SKM-1 (cell line): ENCODE measurements at regions not wholly inside any gene's neighbourhood (a gene's known extent, or its start where the extent isn't known, plus 50 kb on each side); places are given as distances from the start of the nearest gene placed in this dataset.
"Not testable (repeated sequence)": the region's sequence is repeated elsewhere in the genome, so short reads cannot be mapped to it uniquely, and the experiment has no call there.

ENCODE experiments used
- DNase-seq: peaks from one replicate; lab custom pipeline; 2025; ENCODE audit not compliant: unreplicated experiment; lab: John Stamatoyannopoulos, UW

DNA sequence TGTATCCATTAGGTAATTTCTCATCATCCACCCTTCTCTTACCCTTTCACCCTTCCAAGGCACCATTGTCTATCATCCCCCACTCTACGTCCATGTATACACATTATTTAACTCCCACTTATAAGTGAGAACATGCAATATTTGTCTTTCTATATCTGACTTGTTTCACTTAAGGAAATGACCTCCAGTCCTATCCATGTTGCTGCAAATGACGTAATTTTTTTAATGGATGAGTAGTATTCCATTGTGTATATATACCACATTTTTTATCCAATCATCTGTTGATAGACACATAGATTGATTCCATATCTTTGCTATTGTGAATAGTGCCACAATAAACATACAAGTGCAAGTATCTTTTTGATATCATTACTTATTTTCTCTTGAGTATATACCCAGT is 322.9 kb upstream of the CXADR start:
- DNase-seq, result no peak

DNA sequence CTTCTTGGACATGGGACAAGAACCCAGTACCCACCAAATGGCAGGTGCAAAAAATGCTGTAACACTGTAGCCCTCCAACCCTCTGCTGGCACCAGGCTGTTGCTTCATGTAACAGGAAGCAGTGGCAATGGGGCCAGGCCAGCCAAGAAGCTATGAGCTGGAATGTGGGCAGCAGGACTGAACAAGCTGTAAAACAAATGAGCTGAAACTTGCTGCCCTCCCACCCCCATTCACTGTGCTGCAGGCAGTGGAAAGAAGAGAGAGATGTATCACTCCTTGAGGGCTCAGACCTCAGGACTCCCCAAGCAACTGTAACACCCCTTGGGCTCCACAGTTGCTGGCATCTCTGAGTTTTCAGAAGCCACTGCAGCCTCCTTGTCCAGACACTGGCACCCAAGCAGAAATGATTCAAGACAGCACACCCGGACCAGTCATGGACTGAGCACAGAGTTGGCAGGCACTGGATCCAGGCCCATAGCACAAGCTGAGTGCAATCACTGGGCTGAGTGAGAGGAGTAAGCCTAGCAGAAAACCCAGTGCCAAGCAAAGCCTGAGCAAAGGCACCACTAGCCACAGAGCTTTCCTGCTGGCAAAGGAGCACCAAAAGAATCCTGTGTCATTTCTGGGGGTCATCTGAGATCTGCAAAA is 321.4 kb upstream of the CXADR start:
- DNase-seq, result no peak

DNA sequence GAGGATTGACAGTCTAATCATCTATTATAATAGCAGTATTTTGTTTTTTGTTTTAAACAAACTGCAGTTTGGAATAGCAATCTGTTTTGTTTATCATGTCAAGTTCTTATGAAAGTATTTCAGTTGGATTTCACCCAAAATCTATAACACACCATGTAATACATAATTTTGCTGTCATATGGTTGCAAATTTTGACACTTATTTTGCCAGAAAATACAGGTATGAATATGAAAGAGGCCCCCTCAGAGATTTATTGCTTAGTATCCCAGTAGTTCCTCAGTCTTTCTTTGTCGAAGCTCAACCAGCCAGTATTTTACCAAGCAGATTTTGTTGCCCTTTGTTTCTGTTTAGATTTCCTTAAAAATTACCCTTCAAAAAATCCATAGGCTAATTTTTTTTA is 317.5 kb upstream of the CXADR start:
- no peak for DNase-seq

DNA sequence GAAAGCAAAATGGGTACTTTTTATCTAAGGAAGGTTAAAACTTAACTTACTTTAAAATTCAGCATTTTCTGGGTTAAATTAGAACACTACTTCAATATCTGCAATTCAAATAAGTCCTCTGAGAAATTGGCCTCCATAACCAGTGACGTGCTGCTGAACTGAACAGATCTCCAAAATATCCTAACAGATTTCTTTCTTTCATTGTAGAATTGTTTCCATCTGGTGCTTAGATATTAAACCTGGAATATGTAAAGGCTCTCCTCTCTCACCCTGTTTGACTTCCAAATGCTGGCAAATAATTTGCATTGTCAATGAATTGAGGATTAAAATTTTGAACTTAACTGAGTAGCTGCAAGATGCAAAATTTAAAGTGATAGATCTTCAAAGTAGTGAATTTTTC is 316.9 kb upstream of the CXADR start:
- DNase-seq, result no peak

DNA sequence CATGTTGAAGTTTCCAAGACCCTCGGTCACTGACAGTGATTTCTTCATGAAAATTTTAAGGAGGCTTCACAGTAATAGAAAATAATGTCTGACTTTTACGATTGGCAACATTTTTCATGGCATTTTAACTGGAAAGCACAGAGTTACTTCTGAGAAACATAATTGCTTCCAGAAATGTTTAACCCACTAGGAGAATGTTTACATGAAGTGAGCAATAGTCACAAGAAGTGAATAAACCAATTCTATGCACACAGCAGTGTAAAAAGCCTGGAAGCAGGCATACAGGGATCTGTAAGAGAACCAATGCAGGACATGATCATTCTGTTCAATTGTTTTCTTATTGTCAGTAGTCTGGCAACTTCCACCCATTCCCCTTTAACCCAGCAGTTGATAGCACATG is 316.2 kb upstream of the CXADR start:
- DNase-seq, result no peak

DNA sequence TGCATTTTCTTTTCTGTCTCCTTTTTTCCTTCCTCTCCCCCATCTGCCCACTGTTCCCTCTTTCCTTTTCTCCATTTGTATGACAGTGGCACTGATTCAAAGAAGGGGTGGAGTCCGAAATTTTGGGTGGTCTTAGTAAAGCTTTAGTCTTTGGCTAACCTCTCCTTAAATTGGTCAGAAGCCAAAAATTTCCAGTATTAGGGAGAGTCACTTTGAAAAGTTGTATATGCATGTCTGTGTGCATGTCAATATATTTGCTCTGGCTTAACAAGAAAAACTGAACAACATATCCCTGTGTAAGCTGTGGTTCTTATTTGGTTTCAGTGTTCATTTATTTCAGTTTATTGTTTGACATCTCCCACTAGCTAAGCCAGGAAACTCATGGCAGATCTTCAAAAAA is 314.8 kb upstream of the CXADR start:
- no peak for DNase-seq

DNA sequence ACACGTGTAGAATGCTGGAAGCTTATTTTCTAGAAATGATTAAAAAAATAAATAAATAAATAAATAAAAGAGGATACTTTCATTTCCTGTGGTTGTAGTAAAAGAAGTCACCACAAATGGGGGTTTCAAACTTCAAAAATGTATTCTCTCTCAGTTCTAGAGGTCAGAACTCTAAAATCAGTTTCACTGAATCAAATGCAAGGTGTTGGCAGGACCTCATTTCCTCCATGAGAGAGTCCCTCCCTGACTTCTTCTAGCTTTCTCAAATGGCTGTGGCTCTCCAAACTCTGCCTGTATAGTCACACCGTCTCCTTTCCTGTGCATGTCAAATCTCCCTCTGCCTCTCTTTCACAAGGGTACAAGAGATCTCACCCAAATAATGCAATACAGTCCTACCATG is 312.6 kb upstream of the CXADR start:
- DNase-seq, result no peak

DNA sequence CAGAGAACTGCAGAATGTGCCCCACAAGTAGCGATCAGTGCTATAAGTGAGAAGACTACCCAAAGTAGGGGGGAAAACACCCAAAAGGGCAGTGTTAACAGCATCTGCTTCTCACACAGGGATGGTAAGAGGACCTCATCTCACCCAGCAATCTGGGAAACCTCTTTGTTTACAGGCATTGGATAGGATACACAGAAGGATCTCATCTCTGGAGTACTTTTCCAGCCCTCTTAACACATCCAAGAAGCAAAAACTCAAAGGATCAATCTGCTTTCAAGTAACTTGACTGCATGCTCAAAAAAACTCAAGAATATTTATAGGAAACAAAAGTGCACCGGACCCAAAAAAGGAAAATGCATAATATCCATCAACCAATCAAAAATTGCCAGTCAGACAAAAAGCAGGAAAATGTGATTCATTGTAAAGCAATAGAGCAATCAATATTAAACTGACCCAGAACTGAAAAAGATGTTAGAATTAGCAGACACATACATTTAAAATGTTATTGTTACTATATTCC is 311.0 kb upstream of the CXADR start:
- no peak for DNase-seq

DNA sequence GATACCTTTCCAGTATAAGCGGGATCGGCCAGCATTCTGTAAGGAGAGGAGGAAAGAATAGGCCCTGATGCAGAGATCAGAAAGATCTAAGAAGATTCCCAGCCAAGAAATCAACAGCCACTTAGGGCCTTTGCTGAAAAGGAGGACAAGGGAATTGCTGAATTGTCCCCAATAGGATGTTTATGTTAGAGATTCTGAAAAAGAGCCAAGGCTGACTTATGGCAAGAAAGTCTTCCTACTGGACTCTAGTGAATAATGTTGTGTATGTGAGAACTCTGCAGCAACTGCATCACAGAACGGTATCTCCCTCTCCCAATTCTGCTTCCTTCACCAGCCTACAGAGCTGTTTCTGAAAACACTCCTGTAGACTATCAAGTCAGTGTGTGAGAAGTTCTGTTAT is 298.0 kb upstream of the CXADR start:
- no peak for DNase-seq

DNA sequence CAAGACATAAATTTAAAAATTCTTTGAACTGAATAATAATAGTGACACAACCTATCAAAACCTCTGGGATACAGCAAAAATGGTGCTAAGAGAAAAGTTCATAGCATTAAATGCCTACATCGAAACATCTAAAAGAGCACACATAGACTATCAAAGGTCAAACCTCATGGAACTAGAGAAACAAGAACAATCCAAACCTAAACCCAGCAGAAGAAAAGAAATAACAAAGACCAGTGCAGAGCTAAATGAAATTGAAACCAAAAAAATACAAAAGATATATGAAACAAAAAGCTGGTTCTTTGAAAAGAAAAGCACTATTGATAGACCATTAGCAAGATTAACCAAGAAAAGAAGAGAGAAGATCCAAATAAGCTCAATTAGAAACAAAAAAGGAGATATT is 293.8 kb upstream of the CXADR start:
- not testable (repeated sequence) for DNase-seq

DNA sequence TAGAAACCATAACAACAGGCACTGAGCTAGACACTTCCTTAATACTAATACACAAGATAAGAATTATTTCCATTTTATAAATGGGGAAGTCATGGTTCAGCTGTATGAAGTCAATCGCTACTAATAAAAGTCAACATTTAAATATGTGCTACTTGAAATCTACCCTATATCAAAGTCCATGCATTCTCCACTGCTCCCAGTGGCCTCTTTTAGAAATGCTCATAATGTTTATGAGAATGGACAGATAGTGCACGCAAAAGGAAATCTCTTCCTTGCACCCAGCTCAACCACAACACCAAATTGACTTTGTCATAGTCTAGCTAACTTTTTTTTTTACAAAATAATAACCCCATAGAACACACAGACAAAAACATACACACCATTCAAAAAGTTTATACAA is 281.7 kb upstream of the CXADR start:
- DNase-seq, result no peak

DNA sequence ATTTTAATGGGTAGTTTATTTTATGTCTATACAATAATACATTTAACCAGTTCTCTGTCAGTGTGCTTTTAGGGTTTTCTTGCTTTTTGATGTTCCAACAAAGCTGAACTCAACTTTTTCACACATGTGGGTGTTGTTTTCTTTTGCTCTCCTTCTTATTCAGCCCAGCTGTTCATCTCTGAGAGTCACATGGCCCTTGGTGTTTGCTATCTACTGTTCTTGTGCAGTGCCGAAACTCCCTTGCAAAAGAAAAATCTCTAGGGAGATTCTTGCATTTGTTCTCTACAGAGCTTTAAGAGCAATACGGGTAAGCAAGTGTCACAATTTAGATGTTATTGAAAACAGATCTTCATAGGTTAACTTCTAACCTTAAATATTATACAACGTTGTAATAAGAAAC is 281.1 kb upstream of the CXADR start:
- DNase-seq, result no peak

DNA sequence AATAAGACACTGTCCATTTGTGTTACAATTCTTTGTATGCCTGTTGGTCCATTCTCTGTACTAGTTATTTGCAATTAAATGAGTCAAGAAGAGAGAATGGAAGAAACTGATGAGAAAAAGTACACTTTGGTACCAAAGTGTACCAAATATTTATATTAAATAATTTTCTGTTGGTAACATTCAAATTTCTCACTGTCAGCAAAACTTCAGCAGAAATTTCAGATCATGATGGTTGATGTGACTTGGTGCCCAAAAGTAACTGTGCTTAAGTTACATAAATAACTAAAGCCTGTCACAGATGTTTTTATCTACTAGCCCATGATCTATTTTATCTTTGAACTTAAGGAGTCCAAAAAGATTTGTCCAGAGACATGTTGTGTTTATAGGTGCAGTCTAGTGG is 274.4 kb upstream of the CXADR start:
- no peak for DNase-seq

DNA sequence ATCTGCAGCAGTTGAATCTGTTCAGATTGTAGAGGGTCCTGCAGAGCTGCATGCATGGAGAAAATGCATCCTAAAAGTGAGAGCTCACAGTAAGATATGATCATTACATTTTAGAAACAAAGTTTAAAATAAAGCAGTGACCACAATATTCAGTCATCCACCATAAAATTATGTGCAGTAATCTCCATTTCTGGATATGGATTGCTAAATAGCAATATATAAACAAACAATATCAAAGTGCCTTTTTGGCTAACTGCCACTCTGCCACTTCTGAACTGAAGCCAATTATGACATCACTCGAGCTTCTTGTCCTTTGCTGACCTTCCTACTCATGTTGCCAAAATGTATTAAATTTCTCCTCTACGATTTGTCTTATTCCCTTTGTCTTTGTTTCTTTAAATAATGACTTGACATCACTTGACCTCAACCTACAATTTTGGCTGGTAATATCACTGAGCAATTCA is 262.0 kb upstream of the CXADR start:
- DNase-seq, result no peak

DNA sequence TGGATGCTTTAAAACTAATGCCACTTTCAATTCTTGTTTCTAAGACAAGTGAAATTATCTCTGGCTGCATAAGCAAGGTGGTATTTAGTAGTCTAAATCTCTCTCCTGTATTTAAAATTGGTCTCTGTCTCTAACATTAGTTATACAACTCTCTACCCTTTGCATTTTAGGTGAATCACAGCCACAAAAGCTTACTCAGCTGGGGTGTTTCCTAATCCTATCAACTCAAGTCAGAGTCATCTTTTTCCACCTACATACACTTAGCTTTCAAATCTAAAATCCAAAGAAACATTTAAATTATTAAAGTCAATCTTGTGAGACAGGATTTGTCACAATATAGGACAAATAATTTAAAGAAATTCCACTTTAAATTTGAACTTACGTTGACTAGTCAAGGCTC is 255.1 kb upstream of the CXADR start:
- no peak for DNase-seq

DNA sequence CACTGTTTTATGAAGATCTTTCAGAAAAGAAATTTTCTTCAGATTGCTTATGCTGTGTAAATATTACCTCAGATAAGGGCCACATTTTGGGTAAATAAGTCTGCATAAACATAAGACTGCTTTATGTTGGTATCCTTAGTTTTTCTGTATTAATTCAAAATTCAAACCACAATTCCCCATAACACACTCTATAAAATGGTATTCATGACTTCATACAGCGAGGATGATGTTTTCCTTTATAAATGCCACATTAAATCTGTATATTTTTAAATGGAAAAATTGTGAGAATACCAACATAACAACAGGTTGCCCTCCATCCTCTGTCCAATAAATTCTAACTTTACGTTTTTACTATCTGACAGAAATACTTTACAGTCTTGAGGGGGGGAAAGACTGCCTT is 248.7 kb upstream of the CXADR start:
- no peak for DNase-seq

DNA sequence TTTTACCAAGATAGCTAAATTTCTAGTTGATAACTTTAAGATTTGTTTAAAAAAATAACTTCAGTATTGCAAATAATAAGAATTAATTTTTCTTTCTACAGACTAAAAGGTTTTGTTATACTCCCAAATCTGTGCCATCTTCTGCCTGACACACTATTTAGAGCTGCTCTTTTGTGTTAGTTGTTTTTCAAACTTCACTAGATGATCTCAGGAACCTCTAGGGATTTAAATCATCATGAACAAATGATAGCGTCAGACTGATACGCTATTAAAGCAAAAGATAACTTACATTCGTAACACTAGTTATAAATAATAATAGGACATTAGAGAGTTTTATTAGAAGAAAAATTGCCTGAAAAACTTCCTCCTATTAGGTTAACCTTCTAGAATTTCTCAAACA is 243.1 kb upstream of the CXADR start:
- no peak for DNase-seq

DNA sequence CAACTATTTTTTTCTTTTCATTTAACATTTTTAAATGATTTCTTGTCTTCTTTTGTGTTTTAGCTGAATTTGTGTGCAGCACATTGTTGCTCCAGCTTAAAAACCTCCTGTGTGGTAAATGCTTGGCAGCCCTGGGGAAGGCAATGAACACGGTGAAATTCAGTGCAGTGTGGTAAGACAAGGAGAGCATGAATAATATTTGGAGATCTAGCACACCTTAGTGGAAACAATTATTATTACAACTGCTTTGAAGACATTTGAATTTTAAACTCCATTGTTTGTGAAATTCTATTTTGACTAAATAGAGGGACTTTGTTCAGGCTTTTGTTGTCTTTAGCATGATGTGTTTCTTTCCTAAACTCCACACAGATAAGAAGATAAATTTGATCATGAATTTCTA is 242.6 kb upstream of the CXADR start:
- DNase-seq, result peak; percentile 21

DNA sequence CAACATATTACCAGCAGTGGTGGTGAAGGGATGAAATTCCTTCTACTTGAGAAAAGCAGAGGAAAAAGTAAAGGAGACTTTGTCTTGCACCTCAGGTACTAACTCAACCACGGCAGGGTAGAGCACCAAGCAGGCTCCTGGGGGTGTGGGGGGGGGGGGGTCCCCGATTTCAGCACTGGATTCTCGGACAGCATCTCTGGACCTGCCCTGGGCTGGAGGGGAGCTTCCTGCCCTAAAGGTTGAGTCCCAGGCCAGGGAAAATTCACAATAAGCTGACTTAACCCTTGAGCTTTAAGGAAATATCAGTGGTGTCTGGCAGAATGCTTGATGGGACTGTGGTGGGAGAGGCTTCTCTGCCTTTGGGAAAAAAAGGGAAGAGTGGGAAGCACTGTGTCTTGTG is 233.2 kb upstream of the CXADR start:
- DNase-seq, result no peak

DNA sequence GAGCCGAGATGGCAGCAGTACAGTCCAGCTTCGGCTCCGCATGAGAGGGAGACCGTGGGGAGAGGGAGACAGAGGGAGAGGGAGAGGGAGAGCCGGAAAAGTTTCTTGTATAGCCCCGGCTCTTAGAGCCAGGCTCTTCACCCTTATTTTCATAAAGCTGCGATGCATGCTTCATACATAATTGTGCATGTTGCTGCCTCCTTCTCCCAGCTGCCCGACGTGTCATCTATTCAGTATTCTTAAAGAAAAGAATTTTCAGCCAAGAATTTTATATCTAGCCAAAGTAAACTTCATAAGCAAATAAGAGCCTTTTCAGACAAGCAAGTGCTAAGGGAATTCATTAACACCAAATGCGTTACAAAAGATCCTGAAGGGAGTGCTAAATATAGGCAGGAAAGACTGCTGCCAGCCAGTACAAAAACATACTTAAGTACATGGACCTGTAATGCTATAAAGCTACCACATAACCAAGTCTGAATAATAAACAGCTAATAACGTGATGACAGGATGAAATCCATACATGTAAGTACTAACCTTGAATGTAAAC is 219.8 kb upstream of the CXADR start:
- not testable (repeated sequence) for DNase-seq

DNA sequence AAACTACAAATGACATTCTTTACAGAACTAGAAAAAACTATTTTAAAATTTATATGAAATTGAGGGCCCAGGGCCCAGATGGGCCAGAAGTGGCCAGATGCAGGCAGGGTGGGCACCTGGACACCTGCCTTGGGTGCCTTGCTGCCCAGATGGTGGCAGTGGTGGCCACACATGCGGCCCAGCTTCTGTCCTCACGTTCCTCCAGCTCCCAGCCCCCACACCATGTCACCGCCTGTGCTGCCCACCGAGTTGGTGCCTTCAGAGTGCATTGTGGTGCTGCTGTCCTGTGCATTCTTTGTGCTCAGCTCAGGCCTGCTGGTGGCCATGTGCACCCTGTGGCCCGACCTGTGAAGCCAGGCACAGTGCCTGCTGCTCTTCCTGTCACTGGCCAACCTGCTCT is 216.8 kb upstream of the CXADR start:
- DNase-seq, result no peak

DNA sequence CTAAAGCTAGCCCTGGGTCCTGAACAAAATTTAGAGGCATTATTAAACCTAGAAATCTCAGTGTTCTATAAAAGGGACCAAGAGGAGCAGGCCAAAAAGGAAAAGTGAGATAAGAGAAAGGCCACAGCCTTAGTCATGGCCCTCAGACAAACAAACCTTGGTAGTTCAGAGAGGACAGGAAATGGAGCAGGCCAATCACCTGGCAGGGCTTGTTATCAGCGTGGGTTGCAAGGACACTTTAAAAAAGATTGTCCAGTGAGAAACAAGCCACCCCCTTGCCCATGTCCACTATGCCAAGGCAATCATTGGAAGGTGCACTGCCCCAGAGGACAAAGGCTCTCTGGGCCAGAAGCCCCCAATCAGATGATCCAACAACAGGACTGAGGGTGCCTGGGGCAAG is 213.3 kb upstream of the CXADR start:
- not testable (repeated sequence) for DNase-seq

DNA sequence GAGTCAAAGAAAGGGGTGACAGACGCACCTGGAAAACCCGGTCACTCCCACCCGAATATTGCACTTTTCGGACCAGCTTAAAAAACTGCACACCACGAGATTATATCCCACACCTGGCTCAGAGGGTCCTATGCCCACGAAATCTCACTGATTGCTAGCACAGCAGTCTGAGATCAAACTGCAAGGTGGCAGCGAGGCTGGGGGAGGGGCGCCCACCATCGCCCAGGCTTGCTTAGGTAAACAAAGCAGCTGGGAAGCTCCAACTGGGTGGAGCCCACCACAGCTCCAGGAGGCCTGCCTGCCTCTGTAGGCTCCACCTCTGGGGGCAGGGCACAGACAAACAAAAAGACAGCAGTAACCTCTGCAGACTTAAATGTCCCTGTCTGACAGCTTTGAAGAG is 185.1 kb upstream of the CXADR start:
- DNase-seq, result not testable (repeated sequence)
